ENCODE measurements at regions not wholly inside any gene's neighbourhood (a gene's known extent, or its start where the extent isn't known, plus 50 kb on each side); places are given as distances from the start of the nearest gene placed in this dataset.
"Not testable (repeated sequence)": the region's sequence is repeated elsewhere in the genome, so short reads cannot be mapped to it uniquely, and the experiment has no call there.

- no peak for DNase-seq (ENCODE audit: low read depth in 4 of 6, low spot score in 6 of 6)
- H3K36me3 ChIP-seq (ENCODE audit: control insufficient read depth, insufficient read depth, low read length) = no peaks in the 10 kb centered on the region
- H3K27ac ChIP-seq (ENCODE audit: low read depth, low read length) = no peak overlapping the region
- no peak overlapping the region for H3K4me3 ChIP-seq (ENCODE audit: low read depth, low read length)
- H3K27me3 ChIP-seq (ENCODE audit: control insufficient read depth, insufficient read depth, low read length) = no peaks in the 10 kb centered on the region
- no peaks in the 10 kb centered on the region for H3K4me1 ChIP-seq (ENCODE audit: control insufficient read depth, insufficient read depth, low read length)
- H3K9me3 ChIP-seq (ENCODE audit: control insufficient read depth, insufficient read depth, low read length) = no peaks in the 10 kb centered on the region
- WGBS (ENCODE audit: insufficient coverage) = no CpG with 5 or more reads among the region's 1 CpG
Measured at GRCh38 chr15:54803987-54804386, 392.8 kb downstream of the RSL24D1 start.

GRCh38 chr15:54803134-54803808 is 393.5 kb downstream of the RSL24D1 start:
- no peak overlapping the region for H3K27ac ChIP-seq (ENCODE audit: low read depth, low read length)
- 93% methylated on average over 1 of the region's 4 CpGs for WGBS (ENCODE audit: insufficient coverage)
- no peaks in the 10 kb centered on the region for H3K4me1 ChIP-seq (ENCODE audit: control insufficient read depth, insufficient read depth, low read length)
- no peaks in the 10 kb centered on the region for H3K9me3 ChIP-seq (ENCODE audit: control insufficient read depth, insufficient read depth, low read length)
- H3K36me3 ChIP-seq (ENCODE audit: control insufficient read depth, insufficient read depth, low read length) = no peaks in the 10 kb centered on the region
- H3K4me3 ChIP-seq (ENCODE audit: low read depth, low read length) = no peak overlapping the region
- H3K27me3 ChIP-seq (ENCODE audit: control insufficient read depth, insufficient read depth, low read length) = no peaks in the 10 kb centered on the region
- DNase-seq (ENCODE audit: low read depth in 4 of 6, low spot score in 6 of 6) = no peak

GRCh38 chr15:54792526-54792925 is 404.2 kb downstream of the RSL24D1 start:
- no peaks in the 10 kb centered on the region for H3K36me3 ChIP-seq (ENCODE audit: control insufficient read depth, insufficient read depth, low read length)
- H3K27ac ChIP-seq (ENCODE audit: low read depth, low read length) = no peak overlapping the region
- DNase-seq (ENCODE audit: low read depth in 4 of 6, low spot score in 6 of 6) = no peak
- no peaks in the 10 kb centered on the region for H3K9me3 ChIP-seq (ENCODE audit: control insufficient read depth, insufficient read depth, low read length)
- H3K4me1 ChIP-seq (ENCODE audit: control insufficient read depth, insufficient read depth, low read length) = no peaks in the 10 kb centered on the region
- H3K4me3 ChIP-seq (ENCODE audit: low read depth, low read length) = no peak overlapping the region
- no CpG with 5 or more reads among the region's 1 CpG for WGBS (ENCODE audit: insufficient coverage)
- no peaks in the 10 kb centered on the region for H3K27me3 ChIP-seq (ENCODE audit: control insufficient read depth, insufficient read depth, low read length)

- Histone ChIP-seq H3K4me1 (ENCODE audit: control insufficient read depth, insufficient read depth, low read length) (no peaks in the 10 kb centered on the region), H3K27me3 (ENCODE audit: control insufficient read depth, insufficient read depth, low read length) (no peaks in the 10 kb centered on the region), H3K9me3 (ENCODE audit: control insufficient read depth, insufficient read depth, low read length) (peaks cover under 1% of the 10 kb centered on the region), H3K27ac (ENCODE audit: low read depth, low read length) (no peak overlapping the region), H3K36me3 (ENCODE audit: control insufficient read depth, insufficient read depth, low read length) (no peaks in the 10 kb centered on the region), H3K4me3 (ENCODE audit: low read depth, low read length) (no peak overlapping the region)
- no CpG with 5 or more reads among the region's 1 CpG for WGBS (ENCODE audit: insufficient coverage)
- DNase-seq (ENCODE audit: low read depth in 4 of 6, low spot score in 6 of 6) = no peak
Measured at GRCh38 chr15:54790693-54791092, 406.0 kb downstream of the RSL24D1 start.

- no CpG with 5 or more reads among the region's 2 CpGs for WGBS (ENCODE audit: insufficient coverage)
- Histone ChIP-seq H3K9me3 (ENCODE audit: control insufficient read depth, insufficient read depth, low read length) (peaks cover 1% of the 10 kb centered on the region), H3K4me1 (ENCODE audit: control insufficient read depth, insufficient read depth, low read length) (no peaks in the 10 kb centered on the region), H3K27me3 (ENCODE audit: control insufficient read depth, insufficient read depth, low read length) (no peaks in the 10 kb centered on the region), H3K36me3 (ENCODE audit: control insufficient read depth, insufficient read depth, low read length) (no peaks in the 10 kb centered on the region), H3K27ac (ENCODE audit: low read depth, low read length) (no peak overlapping the region), H3K4me3 (ENCODE audit: low read depth, low read length) (no peak overlapping the region)
- peak in 1 of 6 donors; percentile 7 for DNase-seq (ENCODE audit: low read depth in 4 of 6, low spot score in 6 of 6)
Measured at GRCh38 chr15:54789376-54789775, 407.4 kb downstream of the RSL24D1 start.

GRCh38 chr15:54781220-54781619 is 415.5 kb downstream of the RSL24D1 start:
- not testable (repeated sequence) for H3K27ac ChIP-seq (ENCODE audit: low read depth, low read length); H3K4me1 ChIP-seq (ENCODE audit: control insufficient read depth, insufficient read depth, low read length)

GRCh38 chr15:54779271-54779670 is 417.5 kb downstream of the RSL24D1 start:
- H3K4me1 ChIP-seq (ENCODE audit: control insufficient read depth, insufficient read depth, low read length) = no peaks in the 10 kb centered on the region
- no peak overlapping the region for H3K27ac ChIP-seq (ENCODE audit: low read depth, low read length)
- DNase-seq (ENCODE audit: low read depth in 4 of 6, low spot score in 6 of 6) = no peak
- no peaks in the 10 kb centered on the region for H3K27me3 ChIP-seq (ENCODE audit: control insufficient read depth, insufficient read depth, low read length)
- no peaks in the 10 kb centered on the region for H3K36me3 ChIP-seq (ENCODE audit: control insufficient read depth, insufficient read depth, low read length)
- no peak overlapping the region for H3K4me3 ChIP-seq (ENCODE audit: low read depth, low read length)
- no CpG with 5 or more reads among the region's 1 CpG for WGBS (ENCODE audit: insufficient coverage)
- H3K9me3 ChIP-seq (ENCODE audit: control insufficient read depth, insufficient read depth, low read length) = no peaks in the 10 kb centered on the region

More at GRCh38 chr15:54781220-54781619, 415.5 kb downstream of the RSL24D1 start:
- 96% methylated on average over 21 of the region's 26 CpGs for WGBS (ENCODE audit: insufficient coverage)
- not testable (repeated sequence) for H3K9me3 ChIP-seq (ENCODE audit: control insufficient read depth, insufficient read depth, low read length); H3K36me3 ChIP-seq (ENCODE audit: control insufficient read depth, insufficient read depth, low read length); H3K4me3 ChIP-seq (ENCODE audit: low read depth, low read length); DNase-seq (ENCODE audit: low read depth in 4 of 6, low spot score in 6 of 6); H3K27me3 ChIP-seq (ENCODE audit: control insufficient read depth, insufficient read depth, low read length)

GRCh38 chr15:54776410-54776809 is 420.3 kb downstream of the RSL24D1 start:
- no peaks in the 10 kb centered on the region for H3K9me3 ChIP-seq (ENCODE audit: control insufficient read depth, insufficient read depth, low read length)
- no peak overlapping the region for H3K27ac ChIP-seq (ENCODE audit: low read depth, low read length)
- 79% methylated on average over 2 of the region's 2 CpGs for WGBS (ENCODE audit: insufficient coverage)
- no peak overlapping the region for H3K4me3 ChIP-seq (ENCODE audit: low read depth, low read length)
- H3K36me3 ChIP-seq (ENCODE audit: control insufficient read depth, insufficient read depth, low read length) = no peaks in the 10 kb centered on the region
- no peaks in the 10 kb centered on the region for H3K4me1 ChIP-seq (ENCODE audit: control insufficient read depth, insufficient read depth, low read length)
- no peak for DNase-seq (ENCODE audit: low read depth in 4 of 6, low spot score in 6 of 6)
- H3K27me3 ChIP-seq (ENCODE audit: control insufficient read depth, insufficient read depth, low read length) = no peaks in the 10 kb centered on the region

GRCh38 chr15:54772663-54773062 is 424.1 kb downstream of the RSL24D1 start:
- WGBS (ENCODE audit: insufficient coverage) = no CpG with 5 or more reads among the region's 1 CpG
- no peak for DNase-seq (ENCODE audit: low read depth in 4 of 6, low spot score in 6 of 6)
- H3K36me3 ChIP-seq (ENCODE audit: control insufficient read depth, insufficient read depth, low read length) = no peaks in the 10 kb centered on the region
- no peaks in the 10 kb centered on the region for H3K9me3 ChIP-seq (ENCODE audit: control insufficient read depth, insufficient read depth, low read length)
- no peak overlapping the region for H3K27ac ChIP-seq (ENCODE audit: low read depth, low read length)
- H3K4me3 ChIP-seq (ENCODE audit: low read depth, low read length) = no peak overlapping the region
- H3K27me3 ChIP-seq (ENCODE audit: control insufficient read depth, insufficient read depth, low read length) = no peaks in the 10 kb centered on the region
- H3K4me1 ChIP-seq (ENCODE audit: control insufficient read depth, insufficient read depth, low read length) = no peaks in the 10 kb centered on the region

- not testable (repeated sequence) for H3K27ac ChIP-seq (ENCODE audit: low read depth, low read length); H3K9me3 ChIP-seq (ENCODE audit: control insufficient read depth, insufficient read depth, low read length); H3K4me1 ChIP-seq (ENCODE audit: control insufficient read depth, insufficient read depth, low read length); H3K4me3 ChIP-seq (ENCODE audit: low read depth, low read length); H3K36me3 ChIP-seq (ENCODE audit: control insufficient read depth, insufficient read depth, low read length); DNase-seq (ENCODE audit: low read depth in 4 of 6, low spot score in 6 of 6); H3K27me3 ChIP-seq (ENCODE audit: control insufficient read depth, insufficient read depth, low read length)
- 98% methylated on average over 8 of the region's 8 CpGs for WGBS (ENCODE audit: insufficient coverage)
Measured at GRCh38 chr15:54749461-54749860, 447.3 kb downstream of the RSL24D1 start.
